Kidney (tissue), 13 donors: ENCODE measurements at regions not wholly inside any gene's neighbourhood (a gene's known extent, or its start where the extent isn't known, plus 50 kb on each side); places are given as distances from the start of the nearest gene placed in this dataset.

ENCODE experiments used
- DNase-seq, 5 donors: peaks; one replicate each; pipeline ENCODE4 v3.0.0-alpha.2; 2013 to 2020
- FAIRE-seq: peaks from 2 replicates; lab custom pipeline; 2012; peaks lifted over from hg19 to GRCh38; lab: Jason Lieb, UNC
- H3K27ac ChIP-seq, 2 donors: one replicate each; pipeline ENCODE4 v1.7.0; 2013; ENCODE audit warnings: low read depth in 2 of 2, low read length in 2 of 2, inconsistent platforms in 1 of 2
- H3K27me3 ChIP-seq: one replicate; pipeline ENCODE4 v1.7.1; 2013; ENCODE audit warnings: low read length, inconsistent platforms; ENCODE audit not compliant: control insufficient read depth, insufficient read depth
- H3K36me3 ChIP-seq, 3 donors: one replicate each; pipeline versions ENCODE4 v1.7.0 to v1.7.1; 2013; ENCODE audit warnings: low read length in 3 of 3, control low read depth in 1 of 3, inconsistent platforms in 1 of 3; ENCODE audit not compliant: insufficient read depth in 3 of 3, control insufficient read depth in 2 of 3
- H3K4me1 ChIP-seq, 3 donors: one replicate each; pipeline versions ENCODE4 v1.7.0 to v1.7.1; 2013; ENCODE audit warnings: low read length in 3 of 3, inconsistent platforms in 1 of 3, low read depth in 1 of 3; ENCODE audit not compliant: control insufficient read depth in 2 of 3, insufficient read depth in 2 of 3
- H3K4me3 ChIP-seq, 3 donors: one replicate each; pipeline versions ENCODE4 v1.7.0 to v1.8.1; 2013; ENCODE audit warnings: low read length in 3 of 3, control low read depth in 1 of 3, inconsistent platforms in 1 of 3
- H3K9ac ChIP-seq, 3 donors: one replicate each; pipeline versions ENCODE4 v1.7.0 to v1.7.1; 2013; ENCODE audit warnings: low read length in 3 of 3, control low read depth in 1 of 3, inconsistent platforms in 1 of 3
- H3K9me3 ChIP-seq, 3 donors: one replicate each; pipeline versions ENCODE4 v1.7.0 to v1.7.1; 2013; ENCODE audit warnings: low read length in 3 of 3, control low read depth in 1 of 3, inconsistent platforms in 1 of 3; ENCODE audit not compliant: control insufficient read depth in 2 of 3, insufficient read depth in 1 of 3
- CTCF ChIP-seq: IDR thresholded peaks from 3 replicates; pipeline ENCODE4 v1.5.1; 2012; ENCODE audit warnings: mild to moderate bottlenecking, moderate library complexity, borderline replicate concordance; ENCODE audit not compliant: insufficient read depth; ENCODE audit errors: extremely low read depth
- intact Hi-C: fragments of 100-400 bp; cut with DNase I; formaldehyde crosslinking; loops from one replicate; pipeline ENCODE4 v1.11.1; 2022
- donor health status: control.
- donor health status: control.
- donor health status: control.
- donor health status: control.
- donor health status: control.
- donor health status: DM: yes; HTN: yes; CAD: no.
- donor health status: Normal renal cell carcinoma (clear cell type).

- intact Hi-C loops, result no loop called here
- H3K4me1 ChIP-seq, result no peaks in the 10 kb centered on the region
- no peak for DNase-seq
- no peaks in the 10 kb centered on the region for H3K36me3 ChIP-seq
- no peaks in the 10 kb centered on the region for H3K27me3 ChIP-seq
- no peaks in the 10 kb centered on the region for H3K9me3 ChIP-seq
- H3K9ac ChIP-seq, result no peak overlapping the region
- H3K27ac ChIP-seq, result no peak overlapping the region
- H3K4me3 ChIP-seq, result no peak overlapping the region
- no peak for TF ChIP-seq CTCF
- no peak for FAIRE-seq
Observed at GRCh38 chr13:63614874-63615612, 2199.4 kb upstream of the PCDH20 start.

- Histone ChIP-seq H3K4me3 (no peak overlapping the region), H3K9me3 (no peaks in the 10 kb centered on the region), H3K36me3 (no peaks in the 10 kb centered on the region), H3K27ac (no peak overlapping the region), H3K4me1 (no peaks in the 10 kb centered on the region), H3K9ac (no peak overlapping the region), H3K27me3 (no peaks in the 10 kb centered on the region)
- TF ChIP-seq CTCF, result no peak
- DNase-seq (no peak), FAIRE-seq (no peak)
- intact Hi-C loops, result no loop called here
Observed at GRCh38 chr13:63607153-63607552, 2191.5 kb upstream of the PCDH20 start.

GRCh38 chr13:63605962-63606361, 2190.3 kb upstream of the PCDH20 start:
- H3K9me3 ChIP-seq, result no peaks in the 10 kb centered on the region
- H3K36me3 ChIP-seq, result no peaks in the 10 kb centered on the region
- no peak overlapping the region for H3K27ac ChIP-seq
- no peak for FAIRE-seq
- no peak for DNase-seq
- no peak overlapping the region for H3K9ac ChIP-seq
- no peak overlapping the region for H3K4me3 ChIP-seq
- TF ChIP-seq CTCF, result no peak
- no peaks in the 10 kb centered on the region for H3K4me1 ChIP-seq
- intact Hi-C loops, result no loop called here
- H3K27me3 ChIP-seq, result no peaks in the 10 kb centered on the region

GRCh38 chr13:63605403-63605802, 2189.8 kb upstream of the PCDH20 start:
- no peak for DNase-seq
- H3K9ac ChIP-seq, result no peak overlapping the region
- FAIRE-seq, result no peak
- no peaks in the 10 kb centered on the region for H3K27me3 ChIP-seq
- H3K36me3 ChIP-seq, result no peaks in the 10 kb centered on the region
- H3K4me3 ChIP-seq, result no peak overlapping the region
- intact Hi-C loops, result no loop called here
- H3K9me3 ChIP-seq, result no peaks in the 10 kb centered on the region
- H3K27ac ChIP-seq, result no peak overlapping the region
- no peaks in the 10 kb centered on the region for H3K4me1 ChIP-seq
- TF ChIP-seq CTCF, result no peak
